ENCODE measurements at regions not wholly inside any gene's neighbourhood (a gene's known extent, or its start where the extent isn't known, plus 50 kb on each side); places are given as distances from the start of the nearest gene placed in this dataset.

GRCh38 chr2:176646033-176646615, 376.9 kb downstream of the MTX2 start:
- FAIRE-seq (no peak), DNase-seq (ENCODE audit: low read depth in 1 of 2, low spot score in 1 of 2) (no peak), ATAC-seq (no peak)
- TF ChIP-seq KDM1A (IDR thresholded peaks at IDR 0.05; ENCODE audit: low read depth) (no peak), FOSL2 (IDR thresholded peaks at IDR 0.05) (no peak), FOSL2 (CRISPR knock-in tag; IDR thresholded peaks at IDR 0.05) (no peak), EHMT2 (IDR thresholded peaks at IDR 0.05; ENCODE audit: low read depth) (no peak), JUN (IDR thresholded peaks at IDR 0.05) (no peak)
- POLR2A ChIA-PET: no interaction called here
- Histone ChIP-seq H3K4me3 (no peak overlapping the region), H3K9me3 (no peaks in the 10 kb centered on the region), H3K27ac (no peak overlapping the region), H3K4me1 (no peaks in the 10 kb centered on the region; the same call in 2 of the 3 replicates), H3K4me2 (no peak overlapping the region)
- 83% methylated on average over 5 of the region's 5 CpGs for WGBS (ENCODE audit: missing lambda C conversion rate)
- CTCF ChIA-PET: interaction anchor here (0.9 to 15.9 kb wide), 5 partner anchors 8 to 516 kb away, joined by 4 to 216 read pairs (median 12); partner anchors contain the start of gene HOXD8

- no peaks in the 10 kb centered on the region for H3K9me3 ChIP-seq
- TF ChIP-seq MAFK (IDR thresholded peaks at IDR 0.05; ENCODE audit: partially characterized antibody) (peak; percentile 82), TP53 (CRISPR knock-in tag; IDR thresholded peaks at IDR 0.05) (no peak)
- no peak overlapping the region for H3K4me3 ChIP-seq
- ChIA-PET POLR2A (no interaction called here), CTCF (interaction anchor here (0.8 to 15.9 kb wide), 7 partner anchors 9 to 517 kb away, joined by 3 to 216 read pairs (median 4); partner anchors contain the start of gene HOXD8)
- WGBS (ENCODE audit: missing lambda C conversion rate): 80% methylated on average over 11 of the region's 11 CpGs
- ATAC-seq: no peak
- no peak for DNase-seq (ENCODE audit: low read depth in 1 of 2, low spot score in 1 of 2)
- H3K4me2 ChIP-seq: no peak overlapping the region
- no peak overlapping the region for H3K27ac ChIP-seq
- FAIRE-seq: no peak
- no peaks in the 10 kb centered on the region for H3K4me1 ChIP-seq
Measured at GRCh38 chr2:176647325-176648165, 378.3 kb downstream of the MTX2 start.

- DNase-seq (ENCODE audit: low read depth in 1 of 2, low spot score in 1 of 2) (no peak), ATAC-seq (no peak), FAIRE-seq (no peak)
- no peak overlapping the region for H3K4me3 ChIP-seq
- CTCF ChIA-PET: interaction anchor here (0.7 to 15.9 kb wide), 4 partner anchors 10 to 518 kb away, joined by 3 to 216 read pairs (median 71); partner anchors contain the start of gene HOXD8
- H3K9me3 ChIP-seq: no peaks in the 10 kb centered on the region
- POLR2A ChIA-PET: no interaction called here
- no peak overlapping the region for H3K4me2 ChIP-seq
- no peaks in the 10 kb centered on the region for H3K4me1 ChIP-seq
- 71% methylated on average over 8 of the region's 8 CpGs for WGBS (ENCODE audit: missing lambda C conversion rate)
- H3K27ac ChIP-seq: no peak overlapping the region
- TF ChIP-seq ZNF302 (CRISPR knock-in tag; IDR thresholded peaks at IDR 0.05) (no peak), PBX3 (IDR thresholded peaks at IDR 0.05) (no peak), ATOH8 (CRISPR knock-in tag; IDR thresholded peaks at IDR 0.05; ENCODE audit: low read depth) (no peak), RNF2 (IDR thresholded peaks at IDR 0.05; ENCODE audit: borderline replicate concordance, low read depth) (no peak), CHD2 (IDR thresholded peaks at IDR 0.05; ENCODE audit: low read length, partially characterized antibody) (no peak), CBX8 (IDR thresholded peaks at IDR 0.05) (no peak), ESRRA (IDR thresholded peaks at IDR 0.05; ENCODE audit: borderline replicate concordance, low read length) (no peak), HOXB13 (CRISPR knock-in tag; IDR thresholded peaks at IDR 0.05; ENCODE audit: low read depth) (no peak), JUN (IDR thresholded peaks at IDR 0.05) (no peak), RCOR1 (IDR thresholded peaks at IDR 0.05; ENCODE audit: low read depth, low read length) (no peak), MAX (IDR thresholded peaks at IDR 0.05) (no peak), CHD4 (IDR thresholded peaks at IDR 0.05; ENCODE audit: borderline replicate concordance) (no peak), POLR2AphosphoS2 (conservative IDR thresholded peaks at IDR 0.05; ENCODE audit: low read length) (no peak), CBX2 (IDR thresholded peaks at IDR 0.05; ENCODE audit: borderline replicate concordance, low read depth) (no peak), CTCF (IDR thresholded peaks at IDR 0.05) (no peak), HEYL (CRISPR knock-in tag; IDR thresholded peaks at IDR 0.05) (no peak), ZSCAN20 (CRISPR knock-in tag; IDR thresholded peaks at IDR 0.05) (no peak), HMGXB4 (CRISPR knock-in tag; IDR thresholded peaks at IDR 0.05; ENCODE audit: borderline replicate concordance) (no peak)
Measured at GRCh38 chr2:176648700-176649297, 379.6 kb downstream of the MTX2 start.

All from A549 (cell line).